GM12878 (cell line): ENCODE measurements at regions not wholly inside any gene's neighbourhood (a gene's known extent, or its start where the extent isn't known, plus 50 kb on each side); places are given as distances from the start of the nearest gene placed in this dataset.

Experiments used
- ATAC-seq: fragments of 200-7000 bp; cut with Tn5 transposase; 3 replicates; pipeline ENCODE4 v1.9.1; 2020; ENCODE audit warnings: mild to moderate bottlenecking, moderate library complexity
- BruUV-seq: library from RNA; stranded (reverse); fragments of 400-500 nt; replicated peaks from 2 replicates; lab custom pipeline; 2021; lab: Mats Ljungman, UMichigan
- CTCF ChIA-PET: fragments of 300-600 bp; sonication (Branson Sonifier 250); formaldehyde crosslinking; extraction: SDS; loops from one replicate; lab custom pipeline; 2021; ENCODE audit warnings: inconsistent platforms; lab: Yijun Ruan, JAX
- POLR2A ChIA-PET: fragments of 350-600 bp; formaldehyde crosslinking; extraction: SDS; loops from one replicate; lab custom pipeline; 2021; ENCODE audit warnings: inconsistent platforms; lab: Charles Lee
- RAD21 ChIA-PET: fragments of 300-600 bp; sonication (Branson Sonifier 250); formaldehyde crosslinking; loops from one replicate; lab custom pipeline; 2023; ENCODE audit warnings: antibody characterized with exemption; ENCODE audit not compliant: unreplicated experiment; lab: Charles Lee
- SMC1A ChIA-PET: fragments of 300-600 bp; sonication (Branson Sonifier 250); formaldehyde crosslinking; loops from one replicate; lab custom pipeline; 2023; ENCODE audit not compliant: unreplicated experiment, uncharacterized antibody; lab: Charles Lee
- DNase-seq: peaks from one replicate; pipeline ENCODE4 v3.0.0-alpha.2; 2011; ENCODE audit warnings: low read depth, low spot score
- FAIRE-seq: peaks from 3 replicates; lab custom pipeline; 2011; peaks lifted over from hg19 to GRCh38; lab: Jason Lieb, UNC
- H2AFZ ChIP-seq: 2 replicates; pipeline ENCODE4 v1.6.0; 2011; ENCODE audit warnings: low read depth, low read length, control low read depth; ENCODE audit not compliant: control insufficient read depth
- H3K27ac ChIP-seq: 2 replicates; pipeline ENCODE4 v1.5.1; 2011; ENCODE audit warnings: control low read depth; ENCODE audit not compliant: control insufficient read depth, insufficient read depth
- H3K27me3 ChIP-seq, 2 experiments: replicated peaks in 1 of 2; 2 replicates each; pipeline versions ENCODE4 v1.6.0 to v1.6.1; 2011; ENCODE audit warnings: low read length in 1 of 2; ENCODE audit not compliant: control insufficient read depth in 2 of 2, insufficient read depth in 2 of 2
- H3K36me3 ChIP-seq, 2 experiments: 2 replicates each; pipeline ENCODE4 v1.5.1; 2011; ENCODE audit warnings: low read length in 1 of 2; ENCODE audit not compliant: control insufficient read depth in 2 of 2, insufficient read depth in 2 of 2
- H3K4me1 ChIP-seq: 2 replicates; pipeline ENCODE4 v1.6.1; 2011; ENCODE audit warnings: mild to moderate bottlenecking, low read length, moderate library complexity, mixed read lengths; ENCODE audit not compliant: control insufficient read depth, insufficient read depth
- H3K4me2 ChIP-seq: 2 replicates; pipeline ENCODE4 v1.6.0; 2011; ENCODE audit warnings: control low read depth; ENCODE audit not compliant: control insufficient read depth, insufficient read depth
- H3K4me3 ChIP-seq: fragments of 200-600 bp; sonication (generic); 2 replicates; pipeline ENCODE4 v1.5.1; 2016
- H3K79me2 ChIP-seq: 2 replicates; pipeline ENCODE4 v1.6.0; 2011; ENCODE audit warnings: low read length; ENCODE audit not compliant: control insufficient read depth, insufficient read depth
- H3K9ac ChIP-seq: 2 replicates; pipeline ENCODE4 v1.8.0; 2011; ENCODE audit warnings: low read length, control low read depth, mixed read lengths; ENCODE audit not compliant: control insufficient read depth, insufficient read depth
- H3K9me3 ChIP-seq: replicated peaks from 3 replicates; pipeline ENCODE4 v1.5.1; 2011; ENCODE audit warnings: mild to moderate bottlenecking, low read length; ENCODE audit not compliant: control insufficient read depth, insufficient read depth
- H4K20me1 ChIP-seq: 2 replicates; pipeline ENCODE4 v1.6.0; 2011; ENCODE audit not compliant: control insufficient read depth, insufficient read depth
- ATF7 ChIP-seq: fragments of 450-650 bp; IDR thresholded peaks from 2 replicates; pipeline ENCODE4 v1.6.1; 2016; ENCODE audit warnings: low read depth, mild to moderate bottlenecking
- BHLHE40 ChIP-seq, 2 experiments: fragments of 450-650 bp in 1 of 2; IDR thresholded peaks; 2 replicates each; pipeline ENCODE4 v1.6.1; 2011 to 2017; ENCODE audit warnings: low read depth in 2 of 2, borderline replicate concordance in 1 of 2, improper control_type of control experiment in 1 of 2, low read length in 1 of 2, mild to moderate bottlenecking in 1 of 2
- CBX3 ChIP-seq: fragments of 200-600 bp; sonication (generic); IDR thresholded peaks from 2 replicates; pipeline ENCODE4 v1.6.1; 2016; ENCODE audit warnings: low read depth, borderline replicate concordance
- CEBPB ChIP-seq, 2 experiments: fragments of 150-350 bp in 1 of 2; IDR thresholded peaks; 2 replicates each; pipeline ENCODE4 v1.6.1; 2012 to 2014; ENCODE audit warnings: low read depth in 2 of 2, low read length in 2 of 2, borderline replicate concordance in 1 of 2, inconsistent platforms in 1 of 2
- EED ChIP-seq: sonication (generic); IDR thresholded peaks from 2 replicates; pipeline ENCODE4 v1.6.1; 2016; ENCODE audit warnings: antibody characterized with exemption, low read depth
- ETV6 ChIP-seq, 2 experiments: fragments of 450-650 bp in 1 of 2; IDR thresholded peaks in 1 of 2; conservative IDR thresholded peaks in 1 of 2; 2 replicates each; pipeline ENCODE4 v1.6.1; 2014; ENCODE audit warnings: antibody characterized with exemption in 1 of 2, borderline replicate concordance in 1 of 2, low read depth in 1 of 2, mild to moderate bottlenecking in 1 of 2, moderate library complexity in 1 of 2
- IKZF2 ChIP-seq, 2 experiments: fragments of 450-650 bp; IDR thresholded peaks; 2 replicates each; pipeline ENCODE4 v1.6.1; 2017; ENCODE audit warnings: mild to moderate bottlenecking in 2 of 2, moderate library complexity in 2 of 2
- IRF3 ChIP-seq: fragments of 450-650 bp; IDR thresholded peaks from 2 replicates; pipeline ENCODE4 v1.6.1; 2014; ENCODE audit warnings: mild to moderate bottlenecking
- LARP7 ChIP-seq: fragments of 450-650 bp; IDR thresholded peaks from 2 replicates; pipeline ENCODE4 v1.6.1; 2017; ENCODE audit warnings: mild to moderate bottlenecking
- MTA2 ChIP-seq: fragments of 450-650 bp; IDR thresholded peaks from 2 replicates; pipeline ENCODE4 v1.6.1; 2016; ENCODE audit warnings: low read depth, mild to moderate bottlenecking, moderate library complexity
- NFIC ChIP-seq: IDR thresholded peaks from 2 replicates; pipeline ENCODE4 v1.6.1; 2012; ENCODE audit warnings: low read depth, mild to moderate bottlenecking, inconsistent platforms, low read length, moderate library complexity
- POLR2AphosphoS2 ChIP-seq: IDR thresholded peaks from 2 replicates; pipeline ENCODE4 v1.6.1; 2011; ENCODE audit warnings: low read depth, mild to moderate bottlenecking, low read length, improper control_type of control experiment, moderate library complexity
- REST ChIP-seq: IDR thresholded peaks from 2 replicates; pipeline ENCODE4 v1.6.1; 2012; ENCODE audit warnings: mild to moderate bottlenecking, low read depth, low read length
- SPI1 ChIP-seq: IDR thresholded peaks from 2 replicates; pipeline ENCODE4 v1.6.1; 2011; ENCODE audit warnings: low read depth, mild to moderate bottlenecking, low read length, moderate library complexity, borderline replicate concordance; ENCODE audit not compliant: insufficient read depth
- SUZ12 ChIP-seq: fragments of 200-600 bp; sonication (generic); IDR thresholded peaks from one replicate; pipeline ENCODE4 v1.6.1; 2018; ENCODE audit warnings: antibody characterized with exemption, mild to moderate bottlenecking; ENCODE audit not compliant: unreplicated experiment
- WGBS: methylation state at CpG from one replicate; pipeline ENCODE4 v1.1.6; 2016; ENCODE audit warnings: low lambda C conversion rate; ENCODE audit not compliant: insufficient replicate concordance, insufficient coverage; ENCODE audit errors: missing lambda C conversion rate; 5-methylcytosine and 5-hydroxymethylcytosine counted together
- in situ Hi-C: fragments of 300-500 bp; cut with MboI; formaldehyde crosslinking; loops from 9 replicates; pipeline ENCODE4 v1.14.3; 2018; ENCODE audit warnings: mixed read lengths
- intact Hi-C: fragments of 100-400 bp; cut with micrococcal nuclease; formaldehyde crosslinking; loops from one replicate; pipeline ENCODE4 v1.14.2; 2022; ENCODE audit not compliant: unreplicated experiment

- TF ChIP-seq IKZF2 (IDR thresholded peaks at IDR 0.05) (no peak), CBX3 (no peak)
- BruUV-seq = no TSS peak
- H4K20me1 ChIP-seq = no peaks in the 10 kb centered on the region
- intact Hi-C loops = no loop called here
- RAD21 ChIA-PET = no interaction called here
- FAIRE-seq = no peak
- CTCF ChIA-PET = no interaction called here
- no peak overlapping the region for H2AFZ ChIP-seq
- ATAC-seq = no peak
- no peaks in the 10 kb centered on the region for H3K4me1 ChIP-seq
- H3K4me2 ChIP-seq = no peak overlapping the region
- SMC1A ChIA-PET = no interaction called here
- no peaks in the 10 kb centered on the region for H3K79me2 ChIP-seq
- in situ Hi-C loops = no loop called here
- H3K9ac ChIP-seq = no peak overlapping the region
- no peaks in the 10 kb centered on the region for H3K27me3 ChIP-seq
- POLR2A ChIA-PET = no interaction called here
- no peaks in the 10 kb centered on the region for H3K9me3 ChIP-seq
- DNase-seq = no peak
- no peaks in the 10 kb centered on the region for H3K36me3 ChIP-seq
- H3K27ac ChIP-seq = no peak overlapping the region
- no peak overlapping the region for H3K4me3 ChIP-seq
Measured at GRCh38 chrX:100081503-100081902, 328.6 kb downstream of the PCDH19 start.

- H3K27me3 ChIP-seq = no peaks in the 10 kb centered on the region
- in situ Hi-C loops (no loop called here), intact Hi-C loops (loop anchor here (10.0 kb wide), 1 partner anchor 299 kb away; no protein-coding TSS in a partner anchor)
- FAIRE-seq = no peak
- ChIA-PET CTCF (no interaction called here), POLR2A (no interaction called here), SMC1A (no interaction called here), RAD21 (no interaction called here)
- H3K9me3 ChIP-seq = no peaks in the 10 kb centered on the region
- BruUV-seq = no TSS peak
- 11% methylated on average over 3 of the region's 3 CpGs for WGBS
- no peak overlapping the region for H3K27ac ChIP-seq
- no peak overlapping the region for H3K4me3 ChIP-seq
- H3K36me3 ChIP-seq = no peaks in the 10 kb centered on the region
- H4K20me1 ChIP-seq = no peaks in the 10 kb centered on the region
- ATAC-seq = no peak
- no peak overlapping the region for H2AFZ ChIP-seq
- DNase-seq = no peak
- H3K9ac ChIP-seq = no peak overlapping the region
- no peaks in the 10 kb centered on the region for H3K79me2 ChIP-seq
- TF ChIP-seq SUZ12 (no peak), ATF7 (no peak), POLR2AphosphoS2 (no peak), BHLHE40 (IDR thresholded peaks at IDR 0.05; ENCODE audit: borderline replicate concordance in 1 of 2, low read depth in 2 of 2, low read length in 1 of 2) (no peak), LARP7 (no peak), NFIC (no peak), ETV6 (conservative IDR thresholded peaks at IDR 0.05 in 1 of 2, IDR thresholded peaks at IDR 0.05 in 1 of 2; ENCODE audit: borderline replicate concordance in 1 of 2, low read depth in 1 of 2) (no peak), CEBPB (IDR thresholded peaks at IDR 0.05; ENCODE audit: borderline replicate concordance in 1 of 2, low read depth in 2 of 2, low read length in 2 of 2) (no peak), EED (no peak), MTA2 (no peak), IRF3 (no peak), SPI1 (no peak), REST (no peak)
- no peak overlapping the region for H3K4me2 ChIP-seq
- H3K4me1 ChIP-seq = no peaks in the 10 kb centered on the region
Measured at GRCh38 chrX:100076031-100076430, 334.0 kb downstream of the PCDH19 start.
